Activated naive CD8-positive, alpha-beta T cell treated with anti-CD3 and anti-CD28 coated beads, Interleukin-2, amount 10 ng/mL, durations not matched to agents 7 days and 5 days (primary cell): ENCODE measurements at regions not wholly inside any gene's neighbourhood (a gene's known extent, or its start where the extent isn't known, plus 50 kb on each side); places are given as distances from the start of the nearest gene placed in this dataset.

ENCODE experiments used
- ATAC-seq: fragments of 150-1000 bp; cut with Tn5 transposase; one replicate; pipeline ENCODE4 v1.10.0; 2021; ENCODE audit warnings: low read depth, moderate library complexity
- POLR2A ChIA-PET: fragments of 350-600 bp; sonication (Branson Sonifier 250); formaldehyde crosslinking; loops from one replicate; lab custom pipeline; 2021; ENCODE audit warnings: antibody characterized with exemption; lab: Charles Lee
- DNase-seq: peaks from one replicate; pipeline ENCODE4 v3.0.0; 2021
- H3K27ac Mint-ChIP-seq: one replicate; pipeline ENCODE4 v1.8.0; 2022; ENCODE audit warnings: mild to moderate bottlenecking, mixed read lengths
- H3K27me3 Mint-ChIP-seq: one replicate; pipeline ENCODE4 v1.8.0; 2022; ENCODE audit warnings: mild to moderate bottlenecking, moderate library complexity, mixed read lengths
- H3K36me3 Mint-ChIP-seq: one replicate; pipeline ENCODE4 v1.8.0; 2021; ENCODE audit warnings: mild to moderate bottlenecking, mixed read lengths
- H3K4me1 Mint-ChIP-seq: one replicate; pipeline ENCODE4 v1.8.0; 2021; ENCODE audit warnings: mixed read lengths
- H3K4me3 Mint-ChIP-seq: one replicate; pipeline ENCODE4 v1.8.0; 2022; ENCODE audit warnings: mild to moderate bottlenecking, moderate library complexity, mixed read lengths
- H3K9me3 Mint-ChIP-seq: one replicate; pipeline ENCODE4 v1.8.0; 2021; ENCODE audit warnings: mixed read lengths

DNA sequence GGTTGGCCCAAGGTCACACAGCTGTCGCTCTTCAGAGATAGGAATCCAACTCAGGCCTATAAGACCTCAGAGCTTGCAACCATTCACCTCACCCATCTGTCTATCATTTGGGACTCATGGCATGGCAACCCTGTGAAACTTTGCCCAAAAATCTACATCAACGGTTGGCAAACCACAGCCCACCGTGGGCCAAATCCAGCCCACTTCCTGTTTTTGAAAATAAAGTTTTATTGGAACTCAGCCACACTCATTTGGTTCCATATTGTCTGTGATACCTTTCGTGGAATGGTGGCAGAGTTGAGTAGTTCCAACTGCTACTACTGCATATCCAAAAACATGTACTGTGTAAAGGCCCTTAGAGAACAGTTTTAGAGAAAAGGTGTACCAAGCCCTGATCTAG lies 307.8 kb downstream of the MN1 start:
- Mint-ChIP-seq H3K9me3 (peaks cover 13% of the 10 kb centered on the region), H3K27me3 (no peaks in the 10 kb centered on the region), H3K4me1 (peaks cover 7% of the 10 kb centered on the region), H3K36me3 (no peaks in the 10 kb centered on the region), H3K4me3 (no peak overlapping the region), H3K27ac (no peak overlapping the region)
- DNase-seq: no peak
- ATAC-seq: no peak
- POLR2A ChIA-PET: no interaction called here

DNA sequence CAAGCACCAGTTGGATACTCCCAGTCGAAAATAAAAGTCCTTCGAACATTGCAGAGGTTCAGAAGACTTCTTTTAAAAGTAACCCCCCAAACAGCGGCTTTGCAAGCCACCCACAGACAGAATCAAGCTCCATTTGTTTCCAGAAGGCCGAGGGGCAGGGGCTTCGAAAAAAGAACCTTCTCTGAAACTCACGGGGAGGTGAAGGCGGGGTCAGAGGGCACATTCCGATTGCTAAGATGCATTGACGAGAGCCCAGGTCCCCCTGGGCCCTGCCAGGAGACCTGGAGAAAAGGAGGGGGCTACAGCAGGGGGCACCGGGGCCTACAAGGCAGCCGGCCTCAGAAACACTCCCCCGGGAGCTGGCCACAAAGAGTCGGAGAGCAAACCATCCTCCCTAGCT lies 306.8 kb downstream of the MN1 start:
- H3K4me1 Mint-ChIP-seq: peaks cover 7% of the 10 kb centered on the region
- ATAC-seq (no peak), DNase-seq (no peak)
- H3K9me3 Mint-ChIP-seq: peaks cover 13% of the 10 kb centered on the region
- no peak overlapping the region for H3K27ac Mint-ChIP-seq
- H3K36me3 Mint-ChIP-seq: no peaks in the 10 kb centered on the region
- H3K27me3 Mint-ChIP-seq: no peaks in the 10 kb centered on the region
- H3K4me3 Mint-ChIP-seq: no peak overlapping the region
- POLR2A ChIA-PET: no interaction called here

DNA sequence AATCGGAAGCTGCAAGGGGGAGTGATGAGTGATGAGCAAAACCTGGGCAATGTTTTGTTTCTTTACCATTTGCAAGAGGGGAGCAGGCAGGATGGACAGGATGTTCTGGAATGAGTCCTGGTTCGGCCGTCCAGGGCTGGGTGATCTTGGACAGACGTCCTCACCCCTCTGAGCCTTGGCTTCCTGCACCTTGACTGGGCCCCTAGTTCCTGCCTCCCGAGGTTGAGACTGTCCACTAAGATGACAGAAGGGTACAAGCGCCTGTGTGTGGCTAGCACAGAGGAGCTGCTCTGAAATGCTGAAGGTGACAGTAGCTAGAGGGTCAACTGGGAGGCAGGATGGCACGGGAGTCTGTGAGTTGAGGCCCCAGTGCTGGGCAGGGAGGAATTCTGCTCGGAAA lies 306.2 kb downstream of the MN1 start:
- Mint-ChIP-seq H3K27me3 (no peaks in the 10 kb centered on the region), H3K4me1 (peaks cover 7% of the 10 kb centered on the region), H3K36me3 (no peaks in the 10 kb centered on the region), H3K4me3 (no peak overlapping the region), H3K27ac (no peak overlapping the region), H3K9me3 (peaks cover 13% of the 10 kb centered on the region)
- POLR2A ChIA-PET: no interaction called here
- ATAC-seq (no peak), DNase-seq (no peak)

DNA sequence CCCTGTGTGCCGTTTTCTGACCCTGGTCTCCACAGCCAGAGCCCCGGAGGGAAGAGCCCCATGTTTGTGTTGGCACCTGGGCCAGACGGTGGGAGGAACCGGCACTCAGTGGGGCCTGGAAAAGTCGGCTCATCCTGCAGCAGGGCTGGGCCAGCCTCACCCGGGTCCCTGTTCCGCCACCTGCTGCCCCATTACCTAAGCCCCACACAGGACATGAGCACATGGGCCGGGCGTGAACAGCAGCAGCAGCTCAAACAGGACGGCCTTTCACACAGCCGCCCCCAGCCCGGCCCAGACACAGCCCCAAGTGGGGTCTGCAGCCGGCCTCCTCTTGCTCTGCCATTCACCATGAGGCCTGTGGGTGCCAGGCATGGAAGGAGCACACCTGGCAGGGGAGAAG lies 302.4 kb downstream of the MN1 start:
- no peak overlapping the region for H3K4me3 Mint-ChIP-seq
- no peaks in the 10 kb centered on the region for H3K27me3 Mint-ChIP-seq
- ATAC-seq (no peak), DNase-seq (no peak)
- no peaks in the 10 kb centered on the region for H3K36me3 Mint-ChIP-seq
- POLR2A ChIA-PET: no interaction called here
- no peaks in the 10 kb centered on the region for H3K4me1 Mint-ChIP-seq
- H3K9me3 Mint-ChIP-seq: peaks cover 2% of the 10 kb centered on the region
- H3K27ac Mint-ChIP-seq: no peak overlapping the region

DNA sequence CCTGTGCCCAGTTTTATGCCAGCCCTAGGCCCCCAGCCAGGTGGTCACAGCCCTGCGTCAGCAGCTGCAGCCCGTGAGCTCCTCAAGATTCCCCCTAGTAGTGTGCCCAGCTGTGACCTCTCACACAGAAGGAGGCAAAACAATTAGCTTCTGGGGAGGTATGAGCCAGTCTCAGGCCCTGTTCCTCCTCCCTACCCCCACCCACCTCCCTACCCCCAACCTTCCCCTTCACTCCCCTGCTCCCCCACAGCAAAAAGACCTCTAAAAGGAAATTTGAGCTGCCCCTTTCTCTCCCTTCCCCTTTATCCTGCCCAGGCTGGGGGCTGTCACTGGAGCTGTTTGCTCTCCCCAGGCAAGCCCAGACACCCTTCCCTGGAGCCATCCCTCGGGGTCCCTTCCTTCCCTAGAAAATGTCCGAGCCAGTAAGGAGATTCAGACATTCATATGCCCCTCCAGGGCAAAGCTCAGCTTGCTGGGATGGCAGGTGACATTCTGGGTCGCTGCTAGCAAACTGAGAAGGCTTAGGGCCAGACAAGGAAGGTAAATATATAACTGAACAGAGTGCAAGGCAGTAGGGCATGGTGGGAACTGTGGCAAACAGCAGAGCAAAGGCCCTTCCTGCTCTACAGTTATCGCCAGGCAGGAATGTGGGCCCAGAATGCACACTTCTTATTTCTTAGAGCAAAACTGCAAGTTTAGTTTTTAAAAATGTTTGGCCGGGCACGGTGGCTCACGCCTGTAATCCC lies 300.2 kb downstream of the MN1 start:
- Mint-ChIP-seq H3K4me3 (no peak overlapping the region), H3K4me1 (no peaks in the 10 kb centered on the region), H3K27ac (no peak overlapping the region), H3K36me3 (no peaks in the 10 kb centered on the region), H3K27me3 (no peaks in the 10 kb centered on the region), H3K9me3 (peaks cover 2% of the 10 kb centered on the region)
- ATAC-seq (no peak), DNase-seq (no peak)
- POLR2A ChIA-PET: no interaction called here

DNA sequence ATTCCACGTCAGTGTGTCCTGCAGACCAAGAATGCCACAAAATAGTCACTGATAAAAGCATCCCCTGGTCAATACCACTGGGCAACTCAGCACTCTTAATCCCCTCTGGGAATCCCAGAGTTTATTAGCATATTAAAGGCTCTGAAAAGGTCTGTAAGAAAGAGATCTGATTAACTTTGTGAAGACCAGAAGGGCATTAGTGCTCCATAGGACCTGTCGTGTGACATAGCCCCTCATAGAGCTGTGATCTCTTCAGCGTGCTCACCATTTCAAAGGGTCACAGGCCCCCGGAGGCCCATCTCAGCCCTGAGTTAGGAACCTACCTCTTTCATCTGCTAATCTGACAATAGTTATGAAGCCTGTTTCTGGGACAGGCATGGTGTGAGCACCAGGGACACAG lies 299.2 kb downstream of the MN1 start:
- POLR2A ChIA-PET: no interaction called here
- H3K27ac Mint-ChIP-seq: no peak overlapping the region
- no peaks in the 10 kb centered on the region for H3K4me1 Mint-ChIP-seq
- H3K4me3 Mint-ChIP-seq: no peak overlapping the region
- DNase-seq (no peak), ATAC-seq (no peak)
- no peaks in the 10 kb centered on the region for H3K36me3 Mint-ChIP-seq
- H3K27me3 Mint-ChIP-seq: no peaks in the 10 kb centered on the region
- peaks cover 2% of the 10 kb centered on the region for H3K9me3 Mint-ChIP-seq

DNA sequence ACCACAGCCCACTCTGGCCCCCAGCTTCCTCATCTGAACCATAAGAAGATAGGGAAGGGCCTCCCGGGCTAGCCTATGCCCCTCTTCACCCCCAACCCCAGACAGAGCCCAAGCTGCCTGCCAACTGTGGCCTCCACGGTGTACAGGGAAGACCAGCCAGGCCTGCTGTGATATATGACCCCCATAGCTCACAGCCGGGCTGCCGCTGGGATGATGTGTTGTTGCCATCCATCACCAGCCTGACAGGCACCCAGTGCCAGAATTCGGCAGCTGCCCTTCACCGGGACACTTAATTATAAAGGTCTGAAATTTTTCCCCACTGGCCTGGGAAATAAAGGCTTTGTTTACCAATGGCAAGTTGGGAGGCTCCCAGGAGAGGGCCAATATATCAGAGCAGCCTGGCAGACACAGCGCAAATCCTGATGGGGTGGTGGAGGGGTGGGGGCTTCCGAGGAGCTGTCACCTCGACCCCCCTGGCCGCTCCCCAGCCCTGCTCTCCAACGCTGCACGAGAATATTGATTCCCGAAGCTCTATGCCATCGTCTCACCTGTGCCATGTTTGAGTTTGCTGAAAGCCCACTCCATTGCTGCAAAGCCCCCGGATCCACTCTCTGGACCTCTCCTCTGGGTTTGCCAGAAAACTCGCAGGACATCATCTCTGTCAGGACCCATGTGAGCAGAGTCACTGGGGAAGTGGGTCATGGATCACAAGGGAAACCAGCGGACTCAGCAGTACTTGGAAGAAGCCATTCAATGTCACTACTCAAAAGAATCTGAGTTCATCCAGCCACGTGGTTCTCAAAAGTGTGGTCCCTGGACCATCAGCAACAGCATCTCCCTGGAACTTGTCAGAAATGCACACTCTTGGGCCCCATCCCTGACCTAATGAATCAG lies 296.9 kb downstream of the MN1 start:
- ATAC-seq (no peak), DNase-seq (no peak)
- peaks cover 2% of the 10 kb centered on the region for H3K9me3 Mint-ChIP-seq
- H3K4me1 Mint-ChIP-seq: no peaks in the 10 kb centered on the region
- no peak overlapping the region for H3K27ac Mint-ChIP-seq
- H3K27me3 Mint-ChIP-seq: peaks cover under 1% of the 10 kb centered on the region
- POLR2A ChIA-PET: no interaction called here
- no peak overlapping the region for H3K4me3 Mint-ChIP-seq
- H3K36me3 Mint-ChIP-seq: no peaks in the 10 kb centered on the region

DNA sequence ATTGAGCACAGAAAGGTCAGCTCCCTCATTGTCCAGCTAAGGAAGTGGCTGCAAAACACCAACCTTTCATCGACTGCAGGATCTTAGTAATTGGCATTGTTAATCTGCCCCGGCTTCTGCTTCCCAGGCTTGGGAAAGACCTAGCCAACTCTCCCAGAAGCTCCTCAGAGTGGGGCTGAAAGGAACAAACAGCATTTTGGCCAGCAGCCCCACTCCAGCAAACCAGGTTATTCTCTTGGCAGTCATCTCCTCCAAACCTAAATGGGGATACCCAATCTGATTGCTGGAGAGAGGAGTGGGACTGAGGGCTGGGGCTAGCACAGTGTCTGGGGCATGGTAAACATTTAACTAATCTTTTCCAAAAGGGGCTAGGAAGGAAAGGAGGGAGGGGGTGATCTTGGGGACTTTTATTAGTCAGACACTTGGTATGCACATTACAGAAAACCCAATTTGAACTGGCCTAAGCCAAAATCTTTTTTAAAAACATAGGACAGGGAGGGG lies 294.4 kb downstream of the MN1 start:
- H3K4me1 Mint-ChIP-seq: no peaks in the 10 kb centered on the region
- POLR2A ChIA-PET: no interaction called here
- no peak overlapping the region for H3K27ac Mint-ChIP-seq

DNA sequence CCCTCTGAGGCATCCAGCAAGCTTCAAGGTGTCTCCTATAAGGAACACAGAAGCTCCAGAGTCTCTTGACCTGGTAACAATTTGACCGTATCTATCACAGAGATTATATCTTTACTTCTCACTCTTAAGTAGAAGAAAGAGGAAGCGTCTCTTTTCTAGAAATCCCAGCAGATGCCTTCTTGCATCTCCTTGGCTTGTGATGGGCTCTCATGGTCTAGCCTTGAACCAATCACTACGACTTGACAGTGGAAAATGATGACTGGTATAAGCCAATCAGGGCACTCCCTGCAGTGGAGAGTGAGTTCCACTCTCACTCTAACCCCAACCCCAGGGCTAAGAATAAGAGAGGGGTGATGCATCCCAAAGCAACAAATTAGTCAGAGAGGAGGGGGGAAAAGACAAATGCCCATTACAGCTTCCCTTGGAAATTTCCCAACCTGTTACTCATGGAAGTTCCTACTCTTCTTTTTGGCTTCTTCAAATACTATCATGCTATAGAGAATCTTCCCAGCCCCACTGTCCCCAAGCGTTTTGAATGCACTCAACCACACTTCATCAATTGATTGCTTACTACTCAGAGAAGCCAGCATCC lies 293.5 kb downstream of the MN1 start:
- no peak overlapping the region for H3K4me3 Mint-ChIP-seq
- DNase-seq (no peak), ATAC-seq (no peak)
- POLR2A ChIA-PET: no interaction called here
- H3K4me1 Mint-ChIP-seq: no peaks in the 10 kb centered on the region
- H3K27me3 Mint-ChIP-seq: peaks cover 1% of the 10 kb centered on the region
- H3K36me3 Mint-ChIP-seq: no peaks in the 10 kb centered on the region
- peaks cover 2% of the 10 kb centered on the region for H3K9me3 Mint-ChIP-seq
- H3K27ac Mint-ChIP-seq: no peak overlapping the region

More for the DNA sequence above, 294.4 kb downstream of the MN1 start:
- Mint-ChIP-seq H3K36me3 (no peaks in the 10 kb centered on the region), H3K4me3 (no peak overlapping the region), H3K9me3 (peaks cover 2% of the 10 kb centered on the region), H3K27me3 (peaks cover 1% of the 10 kb centered on the region)
- ATAC-seq: no peak
- no peak for DNase-seq

DNA sequence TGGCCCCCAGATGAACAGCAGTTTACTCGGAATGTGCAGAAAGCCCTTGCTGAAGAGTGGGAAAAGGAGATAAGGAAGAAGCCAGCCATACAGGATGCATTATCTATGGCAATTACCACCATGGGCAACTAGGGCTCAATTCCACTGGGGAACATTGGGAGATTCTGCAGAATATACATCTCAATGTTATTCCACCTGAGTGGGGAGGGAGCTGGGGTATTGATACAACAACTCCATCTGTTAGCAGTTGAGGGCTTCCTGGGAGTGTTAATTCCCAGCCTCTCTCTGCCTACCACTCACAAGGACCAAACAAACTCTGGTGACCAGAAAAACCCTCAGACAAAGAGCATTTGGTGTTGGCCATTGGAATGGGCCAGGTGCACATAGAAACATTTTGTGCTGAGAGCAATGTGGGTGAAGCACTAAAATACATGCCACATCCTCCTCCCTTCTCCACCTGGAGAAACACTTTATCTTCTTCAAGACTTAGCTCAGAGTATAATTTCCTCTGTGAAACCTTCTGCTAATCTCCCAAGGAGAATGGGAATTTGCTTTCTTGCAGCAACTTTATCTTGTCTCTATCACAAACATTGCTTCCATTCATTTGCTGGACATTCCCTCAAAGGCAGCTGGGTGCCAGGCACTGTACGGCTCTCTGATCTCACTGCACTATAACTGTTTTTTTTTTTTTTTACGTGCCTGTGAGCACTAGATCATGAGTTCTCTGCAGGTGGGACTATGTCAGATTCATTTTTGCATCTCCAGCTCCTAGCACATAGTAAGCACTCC lies 292.2 kb downstream of the MN1 start:
- POLR2A ChIA-PET: no interaction called here
- ATAC-seq (no peak), DNase-seq (no peak)
- no peak overlapping the region for H3K27ac Mint-ChIP-seq
- no peak overlapping the region for H3K4me3 Mint-ChIP-seq
- H3K4me1 Mint-ChIP-seq: no peaks in the 10 kb centered on the region
- no peaks in the 10 kb centered on the region for H3K36me3 Mint-ChIP-seq
- H3K9me3 Mint-ChIP-seq: no peaks in the 10 kb centered on the region
- H3K27me3 Mint-ChIP-seq: peaks cover 1% of the 10 kb centered on the region

DNA sequence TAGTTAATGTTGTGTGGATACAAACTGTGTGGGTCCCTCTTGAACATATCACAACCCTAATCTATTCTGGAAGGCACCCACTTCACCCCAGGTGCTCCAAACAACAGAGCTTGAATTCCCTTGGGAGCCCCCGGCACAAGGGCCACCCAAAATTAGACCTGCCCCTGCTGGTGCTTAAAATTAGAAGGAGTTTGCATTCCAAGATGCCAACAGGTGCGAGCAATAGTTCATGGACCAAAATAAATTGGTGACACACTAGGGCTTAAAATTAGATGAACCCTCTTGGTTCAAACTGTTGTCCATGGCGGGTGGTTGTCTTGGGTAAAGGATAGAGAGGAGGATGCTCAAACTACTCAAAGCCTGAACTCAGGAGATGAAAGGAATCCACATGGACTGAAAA lies 291.5 kb downstream of the MN1 start:
- POLR2A ChIA-PET: no interaction called here
- H3K27ac Mint-ChIP-seq: no peak overlapping the region
- ATAC-seq: no peak

DNA sequence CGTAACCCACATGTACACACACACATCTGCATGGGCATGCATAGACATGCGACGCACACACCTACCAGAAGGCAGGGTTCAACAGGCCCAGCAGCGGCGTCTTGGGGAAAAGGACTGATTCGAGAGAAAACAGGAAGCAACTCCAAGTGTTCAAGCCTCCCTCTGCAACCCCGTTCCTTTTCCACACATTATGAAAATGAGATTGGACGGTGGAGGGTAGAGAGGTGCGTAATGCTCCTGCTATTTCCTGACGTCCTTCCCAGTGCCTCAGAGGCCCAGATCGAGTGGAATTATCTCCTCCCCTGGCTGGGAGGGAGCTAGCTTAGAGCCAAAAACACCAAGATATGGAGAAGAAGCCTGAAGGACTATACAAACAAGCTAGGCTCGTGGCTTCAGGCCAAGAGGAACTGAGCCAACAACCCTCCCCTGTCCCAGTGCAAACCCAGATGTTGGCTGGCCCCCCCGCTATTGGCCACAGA lies 289.2 kb downstream of the MN1 start:
- Mint-ChIP-seq H3K27me3 (peaks cover 5% of the 10 kb centered on the region), H3K27ac (no peak overlapping the region), H3K9me3 (no peaks in the 10 kb centered on the region), H3K4me3 (no peak overlapping the region), H3K36me3 (no peaks in the 10 kb centered on the region), H3K4me1 (no peaks in the 10 kb centered on the region)
- POLR2A ChIA-PET: no interaction called here
- DNase-seq (no peak), ATAC-seq (no peak)

More for the DNA sequence above, 291.5 kb downstream of the MN1 start:
- no peak for DNase-seq
- no peaks in the 10 kb centered on the region for H3K4me1 Mint-ChIP-seq
- no peak overlapping the region for H3K4me3 Mint-ChIP-seq
- no peaks in the 10 kb centered on the region for H3K9me3 Mint-ChIP-seq
- H3K27me3 Mint-ChIP-seq: peaks cover 1% of the 10 kb centered on the region
- H3K36me3 Mint-ChIP-seq: no peaks in the 10 kb centered on the region

DNA sequence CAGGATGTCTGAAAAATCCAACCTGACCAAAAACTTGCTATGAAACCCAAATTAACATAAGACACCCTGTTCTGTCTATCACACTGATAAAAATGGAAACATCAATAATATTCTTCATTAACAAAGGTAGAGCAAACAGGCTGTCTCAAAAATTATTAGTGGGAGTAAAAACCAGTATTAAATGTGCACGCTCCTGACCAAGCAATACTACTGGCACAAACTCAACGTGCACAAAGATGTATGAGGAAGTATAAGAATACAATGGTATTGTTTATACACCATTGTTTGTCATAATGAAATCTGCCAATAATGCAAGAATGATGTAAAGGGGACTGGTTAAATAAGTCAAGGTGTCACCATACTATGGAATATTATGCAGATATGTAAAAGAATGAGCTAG lies 288.5 kb downstream of the MN1 start:
- H3K27ac Mint-ChIP-seq: no peak overlapping the region
- POLR2A ChIA-PET: no interaction called here
- no peak for ATAC-seq

More for the DNA sequence above, 288.5 kb downstream of the MN1 start:
- no peaks in the 10 kb centered on the region for H3K36me3 Mint-ChIP-seq
- H3K4me3 Mint-ChIP-seq: no peak overlapping the region
- H3K27me3 Mint-ChIP-seq: peaks cover 5% of the 10 kb centered on the region
- H3K4me1 Mint-ChIP-seq: no peaks in the 10 kb centered on the region
- DNase-seq: no peak
- H3K9me3 Mint-ChIP-seq: no peaks in the 10 kb centered on the region
